ENCODE measurements at regions not wholly inside any gene's neighbourhood (a gene's known extent, or its start where the extent isn't known, plus 50 kb on each side); places are given as distances from the start of the nearest gene placed in this dataset.

GRCh38 chr2:223232285-223232684 is 180.3 kb downstream of the KCNE4 start:
- TF ChIP-seq CTCF (IDR thresholded peaks at IDR 0.05) (no peak), POLR2A (IDR thresholded peaks at IDR 0.05) (no peak)
